ENCODE measurements at regions not wholly inside any gene's neighbourhood (a gene's known extent, or its start where the extent isn't known, plus 50 kb on each side); places are given as distances from the start of the nearest gene placed in this dataset.

DNA sequence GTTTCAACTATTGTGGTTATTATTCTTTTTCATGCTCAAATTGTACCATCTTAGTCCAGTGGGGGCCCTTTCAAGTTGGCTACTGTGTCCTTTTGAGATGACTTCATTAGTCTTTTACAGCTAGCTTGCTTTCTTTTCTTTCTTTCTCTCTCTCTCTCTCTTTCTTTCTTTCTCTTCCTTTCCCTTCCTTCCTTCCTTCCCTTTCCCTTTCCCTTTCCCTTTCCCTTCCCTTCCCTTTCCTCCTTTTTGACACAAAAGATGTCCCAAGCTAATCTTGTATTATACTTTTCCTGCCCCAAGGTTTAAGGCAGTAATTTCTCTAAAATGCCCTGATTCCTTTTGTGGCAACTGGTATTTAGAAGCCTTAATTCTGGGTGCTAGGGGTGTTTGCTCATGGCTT lies 213.0 kb upstream of the TBC1D5 start:
- DNase-seq (ENCODE audit: extremely low spot score) = no peak
- POLR2A ChIA-PET = no interaction called here
- CTCF ChIA-PET = no interaction called here
- TF ChIP-seq FOXA1 (IDR thresholded peaks at IDR 0.05) (no peak), ZNF384 (IDR thresholded peaks at IDR 0.05) (no peak), TARDBP (IDR thresholded peaks at IDR 0.05) (no peak), L3MBTL2 (conservative IDR thresholded peaks at IDR 0.05) (no peak), ELF4 (IDR thresholded peaks at IDR 0.05) (no peak), BHLHE40 (IDR thresholded peaks at IDR 0.05; ENCODE audit: borderline replicate concordance) (no peak), NFRKB (IDR thresholded peaks at IDR 0.05) (no peak), SUZ12 (IDR thresholded peaks at IDR 0.05) (no peak), CTBP1 (IDR thresholded peaks at IDR 0.05; ENCODE audit: borderline replicate concordance) (no peak), HDGF (IDR thresholded peaks at IDR 0.05; ENCODE audit: borderline replicate concordance) (no peak), FOXM1 (IDR thresholded peaks at IDR 0.05; ENCODE audit: borderline replicate concordance) (no peak), LEF1 (IDR thresholded peaks at IDR 0.05; ENCODE audit: borderline replicate concordance) (no peak)
- TF ChIP-seq, protein P1, sequence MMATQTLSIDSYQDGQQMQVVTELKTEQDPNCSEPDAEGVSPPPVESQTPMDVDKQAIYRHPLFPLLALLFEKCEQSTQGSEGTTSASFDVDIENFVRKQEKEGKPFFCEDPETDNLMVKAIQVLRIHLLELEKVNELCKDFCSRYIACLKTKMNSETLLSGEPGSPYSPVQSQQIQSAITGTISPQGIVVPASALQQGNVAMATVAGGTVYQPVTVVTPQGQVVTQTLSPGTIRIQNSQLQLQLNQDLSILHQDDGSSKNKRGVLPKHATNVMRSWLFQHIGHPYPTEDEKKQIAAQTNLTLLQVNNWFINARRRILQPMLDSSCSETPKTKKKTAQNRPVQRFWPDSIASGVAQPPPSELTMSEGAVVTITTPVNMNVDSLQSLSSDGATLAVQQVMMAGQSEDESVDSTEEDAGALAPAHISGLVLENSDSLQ (IDR thresholded peaks at IDR 0.05) = no peak

DNA sequence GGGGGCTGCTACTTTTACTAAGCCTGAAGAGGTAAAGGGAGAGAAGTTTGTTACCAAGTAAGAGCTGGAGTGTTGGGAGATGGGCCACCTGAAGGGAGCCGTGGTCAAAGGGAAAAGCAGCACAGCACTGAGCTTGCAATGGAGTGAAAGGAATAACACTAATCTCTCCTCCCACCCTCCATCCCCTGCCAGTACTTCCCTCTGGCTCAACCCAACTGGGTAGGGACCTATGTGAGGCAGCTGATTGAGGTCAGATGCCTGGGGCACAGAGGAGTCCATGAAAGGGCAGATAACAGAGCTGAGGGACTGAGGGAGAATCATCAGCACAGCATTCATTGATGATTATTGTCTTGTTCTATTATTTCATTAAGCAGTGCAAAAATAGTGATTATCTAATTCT lies 212.4 kb upstream of the TBC1D5 start:
- DNase-seq (ENCODE audit: extremely low spot score) = no peak
- POLR2A ChIA-PET = no interaction called here
- CTCF ChIA-PET = no interaction called here
- TF ChIP-seq, protein P1 (IDR thresholded peaks at IDR 0.05) = no peak
- TF ChIP-seq BHLHE40 (IDR thresholded peaks at IDR 0.05; ENCODE audit: borderline replicate concordance) (no peak), FOXA1 (IDR thresholded peaks at IDR 0.05) (no peak)

DNA sequence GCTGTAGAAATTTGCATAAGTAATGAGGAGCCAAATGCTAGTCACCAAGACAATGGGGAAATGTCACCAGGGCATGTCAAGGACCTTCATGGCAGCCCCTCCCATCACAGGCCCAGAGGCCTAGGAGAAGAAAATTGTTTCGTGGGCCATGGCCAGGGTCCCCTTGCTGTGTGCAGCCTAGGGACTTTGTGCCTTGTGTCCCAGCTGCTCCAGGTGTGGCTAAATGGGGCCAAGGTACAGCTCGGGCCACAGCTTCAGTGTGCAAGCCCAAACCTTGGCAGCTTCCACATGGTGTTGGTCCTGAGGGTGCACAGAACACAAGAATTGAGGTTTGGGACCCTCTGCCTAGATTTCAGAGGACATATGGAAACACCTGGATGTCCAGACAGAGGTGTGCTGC lies 208.8 kb upstream of the TBC1D5 start:
- TF ChIP-seq FOXA1 (IDR thresholded peaks at IDR 0.05) (no peak), L3MBTL2 (conservative IDR thresholded peaks at IDR 0.05) (no peak), HDGF (IDR thresholded peaks at IDR 0.05; ENCODE audit: borderline replicate concordance) (no peak), ELF4 (IDR thresholded peaks at IDR 0.05) (no peak), CTBP1 (IDR thresholded peaks at IDR 0.05; ENCODE audit: borderline replicate concordance) (no peak), NFRKB (IDR thresholded peaks at IDR 0.05) (no peak), TARDBP (IDR thresholded peaks at IDR 0.05) (no peak), ARNT (IDR thresholded peaks at IDR 0.05) (no peak)
- TF ChIP-seq, protein P1 (IDR thresholded peaks at IDR 0.05) = no peak
- POLR2A ChIA-PET = no interaction called here
- DNase-seq (ENCODE audit: extremely low spot score) = no peak
- CTCF ChIA-PET = no interaction called here

DNA sequence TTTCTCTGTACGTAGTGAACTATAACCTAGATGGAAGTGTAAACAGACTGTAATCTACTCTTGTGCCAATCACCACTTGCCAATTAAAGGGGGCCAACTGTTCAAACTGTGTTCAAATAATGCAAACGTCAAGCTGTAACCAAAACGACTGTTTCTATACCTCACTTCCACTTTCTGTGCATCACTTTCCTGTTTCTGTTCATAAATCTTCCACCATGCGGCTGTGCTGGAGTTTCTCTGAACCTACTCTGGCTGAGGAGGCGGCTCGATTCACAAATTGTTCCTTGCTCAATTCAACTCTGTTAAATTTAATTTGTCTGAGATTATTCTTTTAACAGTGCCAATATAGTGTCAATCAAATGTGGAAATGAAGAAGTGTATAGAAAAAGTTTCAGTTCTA lies 206.7 kb upstream of the TBC1D5 start:
- no peak for TF ChIP-seq FOXA1 (IDR thresholded peaks at IDR 0.05)
- TF ChIP-seq, protein P1 (IDR thresholded peaks at IDR 0.05) = no peak
- POLR2A ChIA-PET = no interaction called here
- CTCF ChIA-PET = no interaction called here
- no peak for DNase-seq (ENCODE audit: extremely low spot score)

DNA sequence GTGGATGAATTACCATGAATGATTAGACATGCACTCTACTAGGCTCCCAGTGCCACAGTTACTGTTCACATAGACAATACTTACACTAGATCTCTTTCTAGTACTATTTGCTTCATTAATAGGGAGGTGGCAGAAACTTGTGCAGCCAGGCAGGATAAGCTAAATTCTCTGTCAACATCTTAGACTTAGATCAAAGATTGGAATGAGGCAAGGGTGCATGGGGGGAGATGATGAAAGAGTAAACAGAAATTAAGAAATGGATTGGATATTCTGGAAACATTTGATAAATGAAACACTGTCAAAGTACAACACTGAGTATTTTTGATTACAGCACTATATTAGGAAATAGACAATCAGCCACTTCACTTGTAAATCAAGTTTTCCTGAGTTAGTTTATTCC lies 205.4 kb upstream of the TBC1D5 start:
- TF ChIP-seq, protein P1 (IDR thresholded peaks at IDR 0.05) = no peak
- TF ChIP-seq ZNF384 (IDR thresholded peaks at IDR 0.05) (no peak), TARDBP (IDR thresholded peaks at IDR 0.05) (no peak), FOXK2 (IDR thresholded peaks at IDR 0.05) (no peak), ELF4 (IDR thresholded peaks at IDR 0.05) (no peak), HDGF (IDR thresholded peaks at IDR 0.05; ENCODE audit: borderline replicate concordance) (no peak), L3MBTL2 (conservative IDR thresholded peaks at IDR 0.05) (no peak), SUZ12 (IDR thresholded peaks at IDR 0.05) (no peak), FOXA1 (IDR thresholded peaks at IDR 0.05) (no peak), ARNT (IDR thresholded peaks at IDR 0.05) (no peak), NFRKB (IDR thresholded peaks at IDR 0.05) (no peak), SP1 (IDR thresholded peaks at IDR 0.05) (no peak), LEF1 (IDR thresholded peaks at IDR 0.05; ENCODE audit: borderline replicate concordance) (no peak), CTBP1 (IDR thresholded peaks at IDR 0.05; ENCODE audit: borderline replicate concordance) (no peak), BHLHE40 (IDR thresholded peaks at IDR 0.05; ENCODE audit: borderline replicate concordance) (no peak)
- no peak for DNase-seq (ENCODE audit: extremely low spot score)
- CTCF ChIA-PET = no interaction called here
- POLR2A ChIA-PET = no interaction called here

DNA sequence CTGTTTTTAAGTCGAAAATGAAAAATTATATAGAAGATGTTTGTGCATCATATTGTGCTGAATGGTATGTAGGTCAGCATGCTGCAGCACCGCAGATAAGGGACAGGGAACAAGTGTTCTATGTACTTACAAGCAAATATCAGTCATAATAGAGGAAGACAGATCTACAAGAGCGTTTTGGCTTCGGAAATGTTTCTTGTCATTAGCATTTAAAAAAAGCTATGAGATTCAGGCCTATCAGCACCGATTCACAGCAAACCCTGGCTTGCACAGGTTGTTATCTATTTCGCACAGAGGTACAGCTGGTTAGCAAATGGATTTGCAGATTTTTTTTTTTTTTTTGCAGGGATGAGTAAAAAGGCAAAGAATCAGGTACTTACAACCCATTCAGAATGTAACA lies 204.2 kb upstream of the TBC1D5 start:
- no peak for DNase-seq (ENCODE audit: extremely low spot score)
- POLR2A ChIA-PET = no interaction called here
- CTCF ChIA-PET = no interaction called here
- TF ChIP-seq CTBP1 (IDR thresholded peaks at IDR 0.05; ENCODE audit: borderline replicate concordance) (no peak), ZNF384 (IDR thresholded peaks at IDR 0.05) (no peak), FOXA1 (IDR thresholded peaks at IDR 0.05) (no peak), SP1 (IDR thresholded peaks at IDR 0.05) (no peak), SUZ12 (IDR thresholded peaks at IDR 0.05) (no peak), BHLHE40 (IDR thresholded peaks at IDR 0.05; ENCODE audit: borderline replicate concordance) (no peak), TARDBP (IDR thresholded peaks at IDR 0.05) (no peak), FOXM1 (IDR thresholded peaks at IDR 0.05; ENCODE audit: borderline replicate concordance) (no peak), FOXK2 (IDR thresholded peaks at IDR 0.05) (no peak)
- TF ChIP-seq, protein P1 (IDR thresholded peaks at IDR 0.05) = no peak

All from HEK293T (cell line).